ENCODE measurements at regions not wholly inside any gene's neighbourhood (a gene's known extent, or its start where the extent isn't known, plus 50 kb on each side); places are given as distances from the start of the nearest gene placed in this dataset.

- Histone ChIP-seq H3K27me3 (no peaks in the 10 kb centered on the region), H3K9me3 (no peaks in the 10 kb centered on the region), H3K4me3 (no peak overlapping the region), H3K27ac (peak overlapping the region in 1 of 2 donors; percentile 55), H3K36me3 (no peaks in the 10 kb centered on the region), H3K4me1 (peaks cover 0 to 6% of the 10 kb centered on the region in 2 donors)
- TF ChIP-seq, protein P1, sequence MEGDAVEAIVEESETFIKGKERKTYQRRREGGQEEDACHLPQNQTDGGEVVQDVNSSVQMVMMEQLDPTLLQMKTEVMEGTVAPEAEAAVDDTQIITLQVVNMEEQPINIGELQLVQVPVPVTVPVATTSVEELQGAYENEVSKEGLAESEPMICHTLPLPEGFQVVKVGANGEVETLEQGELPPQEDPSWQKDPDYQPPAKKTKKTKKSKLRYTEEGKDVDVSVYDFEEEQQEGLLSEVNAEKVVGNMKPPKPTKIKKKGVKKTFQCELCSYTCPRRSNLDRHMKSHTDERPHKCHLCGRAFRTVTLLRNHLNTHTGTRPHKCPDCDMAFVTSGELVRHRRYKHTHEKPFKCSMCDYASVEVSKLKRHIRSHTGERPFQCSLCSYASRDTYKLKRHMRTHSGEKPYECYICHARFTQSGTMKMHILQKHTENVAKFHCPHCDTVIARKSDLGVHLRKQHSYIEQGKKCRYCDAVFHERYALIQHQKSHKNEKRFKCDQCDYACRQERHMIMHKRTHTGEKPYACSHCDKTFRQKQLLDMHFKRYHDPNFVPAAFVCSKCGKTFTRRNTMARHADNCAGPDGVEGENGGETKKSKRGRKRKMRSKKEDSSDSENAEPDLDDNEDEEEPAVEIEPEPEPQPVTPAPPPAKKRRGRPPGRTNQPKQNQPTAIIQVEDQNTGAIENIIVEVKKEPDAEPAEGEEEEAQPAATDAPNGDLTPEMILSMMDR (IDR thresholded peaks at IDR 0.05), result no peak
- intact Hi-C loops (cut with DNase I), result loop anchor here (1.0 kb wide), 1 partner anchor 33 kb away; no protein-coding TSS in a partner anchor
- no peak for DNase-seq (ENCODE audit: low spot score in 2 of 2)
Observed at GRCh38 chr14:22502551-22502950, 86.5 kb downstream of the DAD1 start.

DNA sequence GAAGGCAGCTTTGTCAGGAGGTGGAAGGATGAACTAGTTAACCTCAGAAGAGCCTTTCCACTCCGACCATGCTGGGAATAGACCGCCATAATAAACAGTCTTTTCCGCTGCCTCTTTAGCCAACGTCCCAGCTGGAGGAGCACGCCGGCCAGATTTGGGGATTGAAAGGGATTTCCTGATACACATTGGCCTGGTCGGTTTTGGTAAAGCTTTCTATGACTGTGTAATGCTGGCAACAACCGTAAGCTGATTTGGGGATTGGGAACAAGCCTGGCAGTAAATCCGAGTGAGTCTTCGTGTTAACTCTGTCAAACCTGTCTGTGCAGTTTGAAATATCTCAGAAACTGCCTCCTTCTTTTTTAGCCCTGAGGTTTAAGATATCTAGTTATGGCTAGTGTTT is 87.0 kb downstream of the DAD1 start:
- DNase-seq (ENCODE audit: low spot score in 2 of 2), result no peak
- Histone ChIP-seq H3K4me3 (no peak overlapping the region), H3K9me3 (no peaks in the 10 kb centered on the region), H3K36me3 (no peaks in the 10 kb centered on the region), H3K27ac (peak overlapping the region in 1 of 2 donors; percentile 55), H3K4me1 (peaks cover 0 to 6% of the 10 kb centered on the region in 2 donors), H3K27me3 (no peaks in the 10 kb centered on the region)
- TF ChIP-seq, protein P1 (IDR thresholded peaks at IDR 0.05), result no peak
- intact Hi-C loops (cut with DNase I), result loop anchor here (1.0 kb wide), 1 partner anchor 33 kb away; no protein-coding TSS in a partner anchor

- Histone ChIP-seq H3K4me1 (peaks cover 0 to 6% of the 10 kb centered on the region in 2 donors), H3K4me3 (no peak overlapping the region), H3K27me3 (no peaks in the 10 kb centered on the region), H3K36me3 (no peaks in the 10 kb centered on the region), H3K27ac (peak overlapping the region in 1 of 2 donors; percentile 55), H3K9me3 (no peaks in the 10 kb centered on the region)
- TF ChIP-seq, protein P1 (IDR thresholded peaks at IDR 0.05), result no peak
- DNase-seq (ENCODE audit: low spot score in 2 of 2), result no peak
- intact Hi-C loops (cut with DNase I), result no loop called here
Observed at GRCh38 chr14:22500954-22501726, 87.9 kb downstream of the DAD1 start.

DNA sequence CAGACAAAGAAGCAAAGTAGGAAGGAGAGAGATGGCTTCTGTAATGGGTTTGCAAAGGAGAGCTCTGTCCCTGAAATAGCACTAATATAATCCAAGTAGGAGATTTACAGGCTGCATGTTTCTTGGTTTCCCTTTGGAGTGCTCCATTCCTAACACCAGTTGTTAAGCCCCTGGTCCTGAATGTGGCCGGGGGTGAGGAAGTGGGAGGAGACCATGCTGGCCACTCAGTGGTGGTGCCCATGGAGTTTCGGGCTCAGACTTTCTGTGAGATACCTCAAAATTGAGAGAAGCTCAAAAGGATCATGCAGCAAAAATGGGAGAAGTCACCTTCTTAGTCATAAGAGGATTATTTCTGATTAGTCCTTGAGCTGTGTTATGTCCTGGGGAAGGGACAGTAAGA is 88.5 kb downstream of the DAD1 start:
- intact Hi-C loops (cut with DNase I), result no loop called here
- Histone ChIP-seq H3K27ac (no peak overlapping the region), H3K9me3 (no peaks in the 10 kb centered on the region), H3K4me1 (peaks cover 0 to 6% of the 10 kb centered on the region in 2 donors), H3K4me3 (no peak overlapping the region), H3K36me3 (no peaks in the 10 kb centered on the region), H3K27me3 (no peaks in the 10 kb centered on the region)
- TF ChIP-seq, protein P1 (IDR thresholded peaks at IDR 0.05), result no peak
- no peak for DNase-seq (ENCODE audit: low spot score in 2 of 2)

- Histone ChIP-seq H3K36me3 (no peaks in the 10 kb centered on the region), H3K9me3 (no peaks in the 10 kb centered on the region), H3K4me1 (peaks cover 0 to 6% of the 10 kb centered on the region in 2 donors), H3K27me3 (no peaks in the 10 kb centered on the region), H3K27ac (no peak overlapping the region), H3K4me3 (no peak overlapping the region)
- intact Hi-C loops (cut with DNase I), result no loop called here
- TF ChIP-seq, protein P1 (IDR thresholded peaks at IDR 0.05), result no peak
- DNase-seq (ENCODE audit: low spot score in 2 of 2), result no peak
Observed at GRCh38 chr14:22497671-22498093, 91.3 kb downstream of the DAD1 start.

Measured in ascending aorta (tissue), 2 donors.